Upper lobe of left lung (tissue), 6 donors: ENCODE measurements at regions not wholly inside any gene's neighbourhood (a gene's known extent, or its start where the extent isn't known, plus 50 kb on each side); places are given as distances from the start of the nearest gene placed in this dataset.

Experiments
- ATAC-seq, 2 donors: fragments of 200-7000 bp; cut with Tn5 transposase; one replicate each; pipeline ENCODE4 v1.9.1; 2022; ENCODE audit warnings: mild to moderate bottlenecking in 2 of 2, moderate library complexity in 2 of 2; ENCODE audit not compliant: low FRiP score in 2 of 2
- DNase-seq, 2 donors: peaks; one replicate each; pipeline ENCODE4 v3.0.0-alpha.2; 2019 to 2020
- H3K27ac ChIP-seq, 4 donors: fragments of 200-600 bp; sonication (generic); one replicate each; pipeline ENCODE4 v1.5.1; 2016 to 2019
- H3K27me3 ChIP-seq, 4 donors: fragments of 200-600 bp; sonication (generic); one replicate each; pipeline ENCODE4 v1.5.1; 2017 to 2019
- H3K36me3 ChIP-seq, 4 donors: fragments of 200-600 bp; sonication (generic); one replicate each; pipeline ENCODE4 v1.5.1; 2016 to 2019
- H3K4me1 ChIP-seq, 4 donors: fragments of 200-600 bp; sonication (generic); one replicate each; pipeline ENCODE4 v1.5.1; 2018 to 2019
- H3K4me3 ChIP-seq, 4 donors: fragments of 200-600 bp; sonication (generic); one replicate each; pipeline ENCODE4 v1.5.1; 2017 to 2019; ENCODE audit warnings: mild to moderate bottlenecking in 2 of 4, moderate library complexity in 1 of 4
- H3K9me3 ChIP-seq, 4 donors: fragments of 200-600 bp; sonication (generic); one replicate each; pipeline ENCODE4 v1.5.1; 2018 to 2019
- EP300 ChIP-seq, 4 donors: sonication (generic); formaldehyde crosslinking; IDR thresholded peaks; one replicate each; pipeline ENCODE4 v1.5.1; 2017; ENCODE audit warnings: antibody characterized with exemption in 4 of 4, control low read depth in 2 of 4
- POLR2A ChIP-seq, 4 donors: fragments of 450-650 bp; IDR thresholded peaks; one replicate each; pipeline ENCODE4 v1.5.1; 2016 to 2017; ENCODE audit warnings: antibody characterized with exemption in 4 of 4, mild to moderate bottlenecking in 2 of 4
- POLR2AphosphoS5 ChIP-seq, 2 donors: sonication (generic); formaldehyde crosslinking; IDR thresholded peaks; one replicate each; pipeline ENCODE4 v1.5.1; 2017; ENCODE audit warnings: antibody characterized with exemption in 2 of 2
- WGBS, 2 donors: methylation state at CpG; one replicate each; pipeline ENCODE4 v1.1.5; 2017 to 2018; 5-methylcytosine and 5-hydroxymethylcytosine counted together
- TF ChIP-seq, protein P1 (sequence below), 6 experiments: fragments of 450-650 bp in 4 of 6; fragments of 200-600 bp in 2 of 6; sonication (generic) in 2 of 6; IDR thresholded peaks; one replicate each; pipeline ENCODE4 v1.5.1; 2016 to 2019; ENCODE audit warnings: antibody characterized with exemption in 6 of 6
- donor health status: DM: no; HTN: no; CAD: no; lungs with moderate emphysema.
- donor health status: DM: no; HTN: yes; CAD: no; lungs with severe emphysema.

DNA sequence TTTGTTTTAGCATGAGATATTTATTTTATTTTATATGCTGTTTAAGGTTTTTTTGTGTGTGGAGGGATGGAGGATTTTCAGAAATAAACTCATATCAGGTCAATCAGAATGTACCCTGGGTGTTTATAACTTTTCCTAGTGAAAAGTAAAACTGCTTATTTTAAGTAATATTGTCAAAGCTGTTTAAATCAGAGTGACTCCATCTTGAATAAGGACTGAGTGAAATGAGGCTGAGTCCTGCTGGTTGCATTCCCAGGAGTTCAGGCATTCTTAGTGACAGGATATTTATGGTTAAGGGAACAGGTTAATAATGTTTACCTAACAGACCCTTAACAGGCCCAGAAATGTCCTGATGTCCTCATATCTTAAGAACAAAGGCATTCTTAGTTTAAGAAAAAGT, 1160.9 kb upstream of the PCDH7 start:
- no peak overlapping the region for H3K4me3 ChIP-seq
- no peak overlapping the region for H3K27ac ChIP-seq
- no peaks in the 10 kb centered on the region for H3K27me3 ChIP-seq
- no peaks in the 10 kb centered on the region for H3K36me3 ChIP-seq
- TF ChIP-seq POLR2AphosphoS5 (IDR thresholded peaks at IDR 0.05) = no peak
- TF ChIP-seq, protein P1, sequence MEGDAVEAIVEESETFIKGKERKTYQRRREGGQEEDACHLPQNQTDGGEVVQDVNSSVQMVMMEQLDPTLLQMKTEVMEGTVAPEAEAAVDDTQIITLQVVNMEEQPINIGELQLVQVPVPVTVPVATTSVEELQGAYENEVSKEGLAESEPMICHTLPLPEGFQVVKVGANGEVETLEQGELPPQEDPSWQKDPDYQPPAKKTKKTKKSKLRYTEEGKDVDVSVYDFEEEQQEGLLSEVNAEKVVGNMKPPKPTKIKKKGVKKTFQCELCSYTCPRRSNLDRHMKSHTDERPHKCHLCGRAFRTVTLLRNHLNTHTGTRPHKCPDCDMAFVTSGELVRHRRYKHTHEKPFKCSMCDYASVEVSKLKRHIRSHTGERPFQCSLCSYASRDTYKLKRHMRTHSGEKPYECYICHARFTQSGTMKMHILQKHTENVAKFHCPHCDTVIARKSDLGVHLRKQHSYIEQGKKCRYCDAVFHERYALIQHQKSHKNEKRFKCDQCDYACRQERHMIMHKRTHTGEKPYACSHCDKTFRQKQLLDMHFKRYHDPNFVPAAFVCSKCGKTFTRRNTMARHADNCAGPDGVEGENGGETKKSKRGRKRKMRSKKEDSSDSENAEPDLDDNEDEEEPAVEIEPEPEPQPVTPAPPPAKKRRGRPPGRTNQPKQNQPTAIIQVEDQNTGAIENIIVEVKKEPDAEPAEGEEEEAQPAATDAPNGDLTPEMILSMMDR (IDR thresholded peaks at IDR 0.05) = no peak
- TF ChIP-seq POLR2A (IDR thresholded peaks at IDR 0.05) = no peak
- TF ChIP-seq EP300 (IDR thresholded peaks at IDR 0.05) = no peak
- ATAC-seq (no peak), DNase-seq (no peak)
- H3K9me3 ChIP-seq = no peaks in the 10 kb centered on the region
- no peaks in the 10 kb centered on the region for H3K4me1 ChIP-seq

DNA sequence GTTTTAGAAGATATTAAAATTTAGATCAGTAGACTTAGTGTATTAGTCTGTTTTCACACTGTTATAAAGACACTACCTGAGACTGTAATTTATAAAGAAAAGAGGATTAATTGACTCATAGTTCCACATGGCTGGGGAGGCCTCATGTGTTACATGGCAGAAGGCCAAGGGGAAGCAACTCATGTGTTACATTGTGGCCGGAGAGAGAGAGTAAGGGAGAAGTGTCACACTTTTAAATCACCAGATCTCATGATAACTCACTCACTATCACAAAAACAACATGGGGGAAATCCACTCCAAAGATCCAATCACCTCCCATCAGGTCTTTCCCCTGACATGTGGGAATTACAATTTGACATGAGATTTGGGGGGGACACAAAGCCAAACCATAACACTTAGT, 1159.7 kb upstream of the PCDH7 start:
- no peak for ATAC-seq
- H3K36me3 ChIP-seq = no peaks in the 10 kb centered on the region
- DNase-seq = no peak
- no peaks in the 10 kb centered on the region for H3K4me1 ChIP-seq
- H3K27ac ChIP-seq = no peak overlapping the region
- TF ChIP-seq EP300 (IDR thresholded peaks at IDR 0.05) (no peak), POLR2A (IDR thresholded peaks at IDR 0.05) (no peak)
- TF ChIP-seq, protein P1 (IDR thresholded peaks at IDR 0.05) = no peak
- H3K4me3 ChIP-seq = no peak overlapping the region
- no peaks in the 10 kb centered on the region for H3K9me3 ChIP-seq
- WGBS, 2 donors = 48 to 58% methylated on average over 1 of the region's 1 CpG
- H3K27me3 ChIP-seq = no peaks in the 10 kb centered on the region

DNA sequence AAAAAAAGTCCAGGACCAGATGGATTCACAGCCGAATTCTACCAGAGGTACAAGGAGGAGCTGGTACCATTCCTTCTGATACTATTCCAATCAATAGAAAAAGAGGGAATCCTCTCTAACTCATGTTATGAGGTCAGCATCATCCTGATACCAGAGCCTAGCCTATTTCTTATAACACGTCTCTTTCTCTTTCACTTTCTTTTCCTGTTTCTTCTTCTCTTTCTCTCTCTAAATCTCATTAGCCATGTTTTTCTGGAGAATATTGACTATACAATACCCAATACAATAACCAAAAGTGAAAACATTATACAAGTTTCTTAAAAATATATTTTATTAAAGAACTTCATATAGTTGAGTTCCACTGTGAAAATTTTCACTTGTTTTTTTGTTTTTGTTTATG, 1154.9 kb upstream of the PCDH7 start:
- ATAC-seq (no peak), DNase-seq (no peak)
- H3K9me3 ChIP-seq = no peaks in the 10 kb centered on the region
- no peaks in the 10 kb centered on the region for H3K36me3 ChIP-seq
- no peaks in the 10 kb centered on the region for H3K4me1 ChIP-seq
- TF ChIP-seq EP300 (IDR thresholded peaks at IDR 0.05) (no peak), POLR2A (IDR thresholded peaks at IDR 0.05) (no peak), POLR2AphosphoS5 (IDR thresholded peaks at IDR 0.05) (no peak)
- TF ChIP-seq, protein P1 (IDR thresholded peaks at IDR 0.05) = no peak
- H3K27ac ChIP-seq = no peak overlapping the region
- no peaks in the 10 kb centered on the region for H3K27me3 ChIP-seq
- 73 to 76% methylated on average over 2 of the region's 2 CpGs for WGBS, 2 donors
- no peak overlapping the region for H3K4me3 ChIP-seq

DNA sequence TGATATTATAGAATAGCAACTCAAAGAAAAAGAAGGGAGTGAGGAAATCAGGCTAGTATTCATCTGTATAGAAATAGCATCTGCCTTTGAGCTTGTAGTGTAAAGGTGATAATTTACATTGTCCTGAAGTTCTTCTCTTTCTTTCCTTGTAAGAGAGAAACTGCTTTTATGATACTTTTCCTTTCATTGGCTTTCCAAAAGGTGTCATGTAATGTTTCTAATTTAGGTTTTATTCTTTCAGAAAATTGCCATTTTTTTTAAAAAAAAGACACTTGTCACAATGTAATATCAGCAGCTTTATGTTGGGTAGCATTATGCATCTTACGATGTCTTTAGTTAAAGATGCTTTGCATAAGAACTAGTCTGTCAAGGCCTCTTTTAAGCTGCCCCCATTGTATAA, 1153.8 kb upstream of the PCDH7 start:
- no peaks in the 10 kb centered on the region for H3K36me3 ChIP-seq
- H3K4me3 ChIP-seq = no peak overlapping the region
- no peak for DNase-seq
- no peak for ATAC-seq
- H3K27ac ChIP-seq = no peak overlapping the region
- no peaks in the 10 kb centered on the region for H3K9me3 ChIP-seq
- TF ChIP-seq EP300 (IDR thresholded peaks at IDR 0.05) = no peak
- no peak for TF ChIP-seq POLR2AphosphoS5 (IDR thresholded peaks at IDR 0.05)
- TF ChIP-seq POLR2A (IDR thresholded peaks at IDR 0.05) = no peak
- TF ChIP-seq, protein P1 (IDR thresholded peaks at IDR 0.05) = no peak
- no peaks in the 10 kb centered on the region for H3K4me1 ChIP-seq
- H3K27me3 ChIP-seq = no peaks in the 10 kb centered on the region
- WGBS, 2 donors = 89 to 91% methylated on average over 1 of the region's 1 CpG

- TF ChIP-seq POLR2A (IDR thresholded peaks at IDR 0.05) (no peak), POLR2AphosphoS5 (IDR thresholded peaks at IDR 0.05) (no peak), EP300 (IDR thresholded peaks at IDR 0.05) (no peak)
- TF ChIP-seq, protein P1 (IDR thresholded peaks at IDR 0.05) = no peak
- no peak for ATAC-seq
- no peaks in the 10 kb centered on the region for H3K27me3 ChIP-seq
- 81 to 83% methylated on average over 3 of the region's 3 CpGs for WGBS, 2 donors
- H3K4me3 ChIP-seq = no peak overlapping the region
- H3K4me1 ChIP-seq = no peaks in the 10 kb centered on the region
- H3K9me3 ChIP-seq = no peaks in the 10 kb centered on the region
- no peak overlapping the region for H3K27ac ChIP-seq
- no peak for DNase-seq
- no peaks in the 10 kb centered on the region for H3K36me3 ChIP-seq
Observed at GRCh38 chr4:29571322-29571721, 1148.8 kb upstream of the PCDH7 start.
